HEK293 (cell line): ENCODE measurements at regions not wholly inside any gene's neighbourhood (a gene's known extent, or its start where the extent isn't known, plus 50 kb on each side); places are given as distances from the start of the nearest gene placed in this dataset.

Experiments
- CTCF ChIA-PET: fragments of 350-600 bp; formaldehyde crosslinking; extraction: SDS; loops from one replicate; lab custom pipeline; 2021; ENCODE audit warnings: antibody characterized with exemption; lab: Yijun Ruan, JAX
- POLR2A ChIA-PET: fragments of 300-600 bp; formaldehyde crosslinking; extraction: SDS; loops from one replicate; lab custom pipeline; 2020; ENCODE audit warnings: antibody characterized with exemption, inconsistent platforms; lab: Yijun Ruan, JAX
- H3K27ac ChIP-seq: fragments of 200-500 bp; sonication (Bioruptor generic); 2 replicates; pipeline ENCODE4 v1.5.1; 2014; ENCODE audit warnings: low read depth, low read length, control low read depth, inconsistent platforms; ENCODE audit errors: extremely low read depth
- H3K36me3 ChIP-seq, 2 experiments: fragments of 200-500 bp in 1 of 2; sonication (Bioruptor generic) in 1 of 2; 1 replicate in 1 of 2; 2 replicates in 1 of 2; pipeline ENCODE4 v1.5.1; 2014 to 2017; ENCODE audit warnings: inconsistent platforms in 2 of 2, low read length in 2 of 2; ENCODE audit not compliant: control insufficient read depth in 2 of 2, insufficient read depth in 1 of 2
- H3K4me1 ChIP-seq: fragments of 200-500 bp; sonication (Bioruptor generic); 2 replicates; pipeline ENCODE4 v1.5.1; 2014; ENCODE audit warnings: mild to moderate bottlenecking, low read length, inconsistent platforms; ENCODE audit not compliant: control insufficient read depth, insufficient read depth
- H3K4me3 ChIP-seq: 2 replicates; pipeline ENCODE4 v1.5.1; 2011; ENCODE audit warnings: low read depth, mild to moderate bottlenecking, control low read depth, low read length, moderate library complexity
- H3K9me3 ChIP-seq: fragments of 200-500 bp; sonication (Bioruptor generic); 2 replicates; pipeline ENCODE4 v1.5.1; 2014; ENCODE audit warnings: low read depth, low read length, inconsistent platforms; ENCODE audit not compliant: control insufficient read depth, insufficient read depth
- IKZF3 ChIP-seq: fragments of 450-650 bp; IDR thresholded peaks from 2 replicates; pipeline ENCODE4 v1.5.0; 2018; ENCODE audit warnings: missing biosample characterization, mild to moderate bottlenecking, missing genetic modification characterization, moderate library complexity
- KLF9 ChIP-seq: fragments of 450-650 bp; formaldehyde crosslinking; IDR thresholded peaks from 2 replicates; pipeline ENCODE4 v1.5.1; 2016; ENCODE audit warnings: missing biosample characterization, missing genetic modification characterization, low read depth
- SP2 ChIP-seq: fragments of 450-650 bp; formaldehyde crosslinking; IDR thresholded peaks from 2 replicates; pipeline ENCODE4 v1.5.1; 2016; ENCODE audit warnings: missing biosample characterization, missing genetic modification characterization
- ZNF10 ChIP-seq: fragments of 450-650 bp; formaldehyde crosslinking; IDR thresholded peaks from 2 replicates; pipeline ENCODE4 v1.5.1; 2017; ENCODE audit warnings: missing biosample characterization, missing genetic modification characterization
- ZNF133 ChIP-seq: fragments of 450-650 bp; formaldehyde crosslinking; IDR thresholded peaks from 2 replicates; pipeline ENCODE4 v1.5.1; 2016; ENCODE audit warnings: missing biosample characterization, missing genetic modification characterization
- ZNF221 ChIP-seq: fragments of 450-650 bp; formaldehyde crosslinking; IDR thresholded peaks from 2 replicates; pipeline ENCODE4 v1.5.1; 2017; ENCODE audit warnings: missing biosample characterization, missing genetic modification characterization, borderline replicate concordance
- ZNF391 ChIP-seq: fragments of 450-650 bp; formaldehyde crosslinking; IDR thresholded peaks from 2 replicates; pipeline ENCODE4 v1.5.1; 2016; ENCODE audit warnings: low read depth, missing biosample characterization, missing genetic modification characterization, borderline replicate concordance
- ZNF501 ChIP-seq: fragments of 450-650 bp; formaldehyde crosslinking; IDR thresholded peaks from 2 replicates; pipeline ENCODE4 v1.5.1; 2016; ENCODE audit warnings: missing biosample characterization, missing genetic modification characterization
- ZNF596 ChIP-seq: fragments of 450-650 bp; IDR thresholded peaks from 2 replicates; pipeline ENCODE4 v1.5.0; 2018; ENCODE audit warnings: missing biosample characterization, mild to moderate bottlenecking, missing genetic modification characterization, moderate library complexity
- ZNF624 ChIP-seq: fragments of 450-650 bp; formaldehyde crosslinking; IDR thresholded peaks from 2 replicates; pipeline ENCODE4 v1.5.1; 2017; ENCODE audit warnings: missing biosample characterization, missing genetic modification characterization
- ZNF629 ChIP-seq: fragments of 450-650 bp; formaldehyde crosslinking; IDR thresholded peaks from 2 replicates; pipeline ENCODE4 v1.5.1; 2017; ENCODE audit warnings: missing biosample characterization, missing genetic modification characterization
- ZNF677 ChIP-seq: fragments of 450-650 bp; IDR thresholded peaks from 2 replicates; pipeline ENCODE4 v1.5.0; 2018; ENCODE audit warnings: missing biosample characterization, mild to moderate bottlenecking, missing genetic modification characterization, moderate library complexity
- ZNF830 ChIP-seq: fragments of 450-650 bp; IDR thresholded peaks from 2 replicates; pipeline ENCODE4 v1.5.0; 2018; ENCODE audit warnings: missing biosample characterization, missing genetic modification characterization, low read depth, mild to moderate bottlenecking, moderate library complexity
- TF ChIP-seq, protein P1 (sequence below): fragments of 450-650 bp; formaldehyde crosslinking; IDR thresholded peaks from 2 replicates; pipeline ENCODE4 v1.5.1; 2016; ENCODE audit warnings: missing biosample characterization, missing genetic modification characterization, low read depth
- TF ChIP-seq, protein P2 (sequence below): fragments of 450-650 bp; formaldehyde crosslinking; IDR thresholded peaks from 2 replicates; pipeline ENCODE4 v1.5.1; 2017; ENCODE audit warnings: missing biosample characterization, missing genetic modification characterization
- TF ChIP-seq, protein P3 (sequence below): fragments of 450-650 bp; formaldehyde crosslinking; IDR thresholded peaks from 2 replicates; pipeline ENCODE4 v1.5.1; 2016; ENCODE audit warnings: missing biosample characterization, missing genetic modification characterization
- TF ChIP-seq, protein P4 (sequence below): fragments of 450-650 bp; formaldehyde crosslinking; conservative IDR thresholded peaks from 2 replicates; pipeline ENCODE4 v1.5.1; 2016; ENCODE audit warnings: low read depth, missing biosample characterization, missing genetic modification characterization

DNA sequence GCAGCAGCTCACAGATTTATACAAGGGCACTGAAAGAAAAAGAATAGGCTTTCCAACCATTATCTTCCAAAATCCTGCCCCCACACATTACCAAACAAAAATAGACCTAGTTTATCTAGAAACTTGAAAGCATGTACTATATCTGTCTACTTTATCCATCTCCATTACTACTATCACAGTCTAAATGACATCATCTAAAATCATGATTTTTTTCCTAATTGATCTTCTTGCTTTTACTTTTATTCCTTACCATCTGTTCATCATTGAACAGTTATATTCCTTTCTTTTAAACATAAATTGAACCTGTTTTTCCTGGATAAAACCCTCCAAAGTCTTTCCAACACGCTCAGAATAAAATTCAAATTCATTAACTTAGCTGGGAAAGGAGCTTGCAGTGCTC is 414.7 kb downstream of the KCTD12 start:
- POLR2A ChIA-PET = no interaction called here
- Histone ChIP-seq H3K36me3 (no peaks in the 10 kb centered on the region), H3K9me3 (no peaks in the 10 kb centered on the region), H3K4me3 (no peak overlapping the region), H3K4me1 (no peaks in the 10 kb centered on the region), H3K27ac (no peak overlapping the region)
- TF ChIP-seq, protein P1, sequence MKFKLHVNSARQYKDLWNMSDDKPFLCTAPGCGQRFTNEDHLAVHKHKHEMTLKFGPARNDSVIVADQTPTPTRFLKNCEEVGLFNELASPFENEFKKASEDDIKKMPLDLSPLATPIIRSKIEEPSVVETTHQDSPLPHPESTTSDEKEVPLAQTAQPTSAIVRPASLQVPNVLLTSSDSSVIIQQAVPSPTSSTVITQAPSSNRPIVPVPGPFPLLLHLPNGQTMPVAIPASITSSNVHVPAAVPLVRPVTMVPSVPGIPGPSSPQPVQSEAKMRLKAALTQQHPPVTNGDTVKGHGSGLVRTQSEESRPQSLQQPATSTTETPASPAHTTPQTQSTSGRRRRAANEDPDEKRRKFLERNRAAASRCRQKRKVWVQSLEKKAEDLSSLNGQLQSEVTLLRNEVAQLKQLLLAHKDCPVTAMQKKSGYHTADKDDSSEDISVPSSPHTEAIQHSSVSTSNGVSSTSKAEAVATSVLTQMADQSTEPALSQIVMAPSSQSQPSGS (tag by site-specific recombination) = peak; percentile 61
- TF ChIP-seq ZNF501 (tag by site-specific recombination) = no peak
- no peak for TF ChIP-seq ZNF830 (tag by site-specific recombination)
- TF ChIP-seq, protein P2, sequence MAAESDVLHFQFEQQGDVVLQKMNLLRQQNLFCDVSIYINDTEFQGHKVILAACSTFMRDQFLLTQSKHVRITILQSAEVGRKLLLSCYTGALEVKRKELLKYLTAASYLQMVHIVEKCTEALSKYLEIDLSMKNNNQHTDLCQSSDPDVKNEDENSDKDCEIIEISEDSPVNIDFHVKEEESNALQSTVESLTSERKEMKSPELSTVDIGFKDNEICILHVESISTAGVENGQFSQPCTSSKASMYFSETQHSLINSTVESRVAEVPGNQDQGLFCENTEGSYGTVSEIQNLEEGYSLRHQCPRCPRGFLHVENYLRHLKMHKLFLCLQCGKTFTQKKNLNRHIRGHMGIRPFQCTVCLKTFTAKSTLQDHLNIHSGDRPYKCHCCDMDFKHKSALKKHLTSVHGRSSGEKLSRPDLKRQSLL = no peak
- TF ChIP-seq SP2 (tag by site-specific recombination) = no peak
- TF ChIP-seq ZNF677 (tag by site-specific recombination) = no peak
- no peak for TF ChIP-seq ZNF10 (tag by site-specific recombination)
- CTCF ChIA-PET = interaction anchor here (1.1 to 4.8 kb wide), 2 partner anchors 595 to 602 kb away, joined by 5 to 37 read pairs; no protein-coding TSS in a partner anchor

DNA sequence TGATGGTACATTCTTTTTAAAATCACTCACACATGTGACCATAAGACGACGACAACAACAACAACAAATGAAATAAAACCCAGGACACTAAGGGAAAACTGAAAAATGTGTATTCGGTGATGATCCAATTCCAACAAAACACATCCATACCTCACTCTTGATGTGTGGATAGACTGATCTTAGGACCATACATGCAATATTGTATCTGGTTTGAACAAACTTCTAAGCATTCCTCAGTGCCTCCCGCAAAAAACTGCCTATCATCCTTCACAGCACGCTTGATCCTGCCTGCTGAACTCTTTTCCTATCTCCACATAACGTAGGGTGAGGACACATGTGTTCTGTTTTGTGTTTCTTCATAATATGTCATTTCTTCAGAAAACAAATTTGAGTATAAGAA is 415.2 kb downstream of the KCTD12 start:
- Histone ChIP-seq H3K4me3 (no peak overlapping the region), H3K27ac (no peak overlapping the region), H3K9me3 (no peaks in the 10 kb centered on the region), H3K4me1 (no peaks in the 10 kb centered on the region), H3K36me3 (no peaks in the 10 kb centered on the region)
- ChIA-PET POLR2A (no interaction called here), CTCF (interaction anchor here (0.9 to 4.8 kb wide), 2 partner anchors 595 to 601 kb away, joined by 3 to 37 read pairs; no protein-coding TSS in a partner anchor)
- TF ChIP-seq, protein P2 = no peak
- TF ChIP-seq ZNF391 (tag by site-specific recombination) = no peak
- no peak for TF ChIP-seq ZNF624 (tag by site-specific recombination)
- no peak for TF ChIP-seq KLF9 (tag by site-specific recombination)
- TF ChIP-seq IKZF3 (tag by site-specific recombination) = no peak
- TF ChIP-seq ZNF596 (tag by site-specific recombination) = no peak
- TF ChIP-seq ZNF221 (tag by site-specific recombination) = no peak
- TF ChIP-seq, protein P3, sequence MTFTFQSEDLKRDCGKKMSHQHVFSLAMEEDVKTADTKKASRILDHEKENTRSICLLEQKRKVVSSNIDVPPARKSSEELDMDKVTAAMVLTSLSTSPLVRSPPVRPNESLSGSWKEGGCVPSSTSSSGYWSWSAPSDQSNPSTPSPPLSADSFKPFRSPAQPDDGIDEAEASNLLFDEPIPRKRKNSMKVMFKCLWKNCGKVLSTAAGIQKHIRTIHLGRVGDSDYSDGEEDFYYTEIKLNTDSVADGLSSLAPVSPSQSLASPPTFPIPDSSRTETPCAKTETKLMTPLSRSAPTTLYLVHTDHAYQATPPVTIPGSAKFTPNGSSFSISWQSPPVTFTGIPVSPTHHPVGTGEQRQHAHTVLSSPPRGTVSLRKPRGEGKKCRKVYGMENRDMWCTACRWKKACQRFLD (tag by site-specific recombination) = no peak
- no peak for TF ChIP-seq ZNF133 (tag by site-specific recombination)
- no peak for TF ChIP-seq ZNF629 (tag by site-specific recombination)
- TF ChIP-seq, protein P4, sequence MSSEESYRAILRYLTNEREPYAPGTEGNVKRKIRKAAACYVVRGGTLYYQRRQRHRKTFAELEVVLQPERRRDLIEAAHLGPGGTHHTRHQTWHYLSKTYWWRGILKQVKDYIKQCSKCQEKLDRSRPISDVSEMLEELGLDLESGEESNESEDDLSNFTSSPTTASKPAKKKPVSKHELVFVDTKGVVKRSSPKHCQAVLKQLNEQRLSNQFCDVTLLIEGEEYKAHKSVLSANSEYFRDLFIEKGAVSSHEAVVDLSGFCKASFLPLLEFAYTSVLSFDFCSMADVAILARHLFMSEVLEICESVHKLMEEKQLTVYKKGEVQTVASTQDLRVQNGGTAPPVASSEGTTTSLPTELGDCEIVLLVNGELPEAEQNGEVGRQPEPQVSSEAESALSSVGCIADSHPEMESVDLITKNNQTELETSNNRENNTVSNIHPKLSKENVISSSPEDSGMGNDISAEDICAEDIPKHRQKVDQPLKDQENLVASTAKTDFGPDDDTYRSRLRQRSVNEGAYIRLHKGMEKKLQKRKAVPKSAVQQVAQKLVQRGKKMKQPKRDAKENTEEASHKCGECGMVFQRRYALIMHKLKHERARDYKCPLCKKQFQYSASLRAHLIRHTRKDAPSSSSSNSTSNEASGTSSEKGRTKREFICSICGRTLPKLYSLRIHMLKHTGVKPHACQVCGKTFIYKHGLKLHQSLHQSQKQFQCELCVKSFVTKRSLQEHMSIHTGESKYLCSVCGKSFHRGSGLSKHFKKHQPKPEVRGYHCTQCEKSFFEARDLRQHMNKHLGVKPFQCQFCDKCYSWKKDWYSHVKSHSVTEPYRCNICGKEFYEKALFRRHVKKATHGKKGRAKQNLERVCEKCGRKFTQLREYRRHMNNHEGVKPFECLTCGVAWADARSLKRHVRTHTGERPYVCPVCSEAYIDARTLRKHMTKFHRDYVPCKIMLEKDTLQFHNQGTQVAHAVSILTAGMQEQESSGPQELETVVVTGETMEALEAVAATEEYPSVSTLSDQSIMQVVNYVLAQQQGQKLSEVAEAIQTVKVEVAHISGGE (tag by site-specific recombination) = no peak
